NOMO-1 (cell line): ENCODE measurements at regions not wholly inside any gene's neighbourhood (a gene's known extent, or its start where the extent isn't known, plus 50 kb on each side); places are given as distances from the start of the nearest gene placed in this dataset.
"Not testable (repeated sequence)": the region's sequence is repeated elsewhere in the genome, so short reads cannot be mapped to it uniquely, and the experiment has no call there.

Experiments used
- DNase-seq, 2 experiments: peaks; one replicate each; lab custom pipeline; 2025; ENCODE audit not compliant: unreplicated experiment in 2 of 2; lab: John Stamatoyannopoulos, UW

- not testable (repeated sequence) for DNase-seq
These were observed 537.3 kb downstream of the ZBBX start for GRCh38 chr3:166842784-166843183.

- peak; percentile 17 to 51 for DNase-seq
These were observed 542.6 kb downstream of the ZBBX start for GRCh38 chr3:166837535-166837934.

- DNase-seq: no peak
These were observed 543.3 kb downstream of the ZBBX start for GRCh38 chr3:166836836-166837235.

- no peak for DNase-seq
These were observed 550.2 kb downstream of the ZBBX start for GRCh38 chr3:166829896-166830295.

GRCh38 chr3:166818464-166818863 lies 561.6 kb downstream of the ZBBX start:
- no peak for DNase-seq

GRCh38 chr3:166817269-166817668 lies 562.8 kb downstream of the ZBBX start:
- DNase-seq: not testable (repeated sequence)

GRCh38 chr3:166810741-166811445 lies 569.2 kb downstream of the ZBBX start:
- no peak for DNase-seq

- DNase-seq: no peak
These were observed 570.6 kb downstream of the ZBBX start for GRCh38 chr3:166809520-166809919.

GRCh38 chr3:166788936-166789335 lies 591.2 kb downstream of the ZBBX start:
- no peak for DNase-seq

- DNase-seq: no peak
These were observed 594.2 kb downstream of the ZBBX start for GRCh38 chr3:166785876-166786275.

GRCh38 chr3:166783206-166783605 lies 596.9 kb downstream of the ZBBX start:
- DNase-seq: no peak

GRCh38 chr3:166764698-166765318 lies 615.3 kb downstream of the ZBBX start:
- DNase-seq: no peak

GRCh38 chr3:166759736-166760513 lies 620.2 kb downstream of the ZBBX start:
- no peak for DNase-seq

- no peak for DNase-seq
These were observed 627.9 kb downstream of the ZBBX start for GRCh38 chr3:166752214-166752613.

- no peak for DNase-seq
These were observed 636.5 kb downstream of the ZBBX start for GRCh38 chr3:166743481-166744134.

- DNase-seq: no peak
These were observed 645.4 kb downstream of the ZBBX start for GRCh38 chr3:166734734-166735133.

GRCh38 chr3:166731701-166732100 lies 648.4 kb downstream of the ZBBX start:
- DNase-seq: no peak

GRCh38 chr3:166721466-166721865 lies 658.6 kb downstream of the ZBBX start:
- DNase-seq: no peak

- DNase-seq: no peak
These were observed 665.9 kb downstream of the ZBBX start for GRCh38 chr3:166714206-166714605.

- DNase-seq: no peak
These were observed 666.3 kb downstream of the ZBBX start for GRCh38 chr3:166713787-166714186.

GRCh38 chr3:166706094-166706493 lies 674.0 kb downstream of the ZBBX start:
- DNase-seq: no peak
